SH-SY5Y (cell line): ENCODE measurements at regions not wholly inside any gene's neighbourhood (a gene's known extent, or its start where the extent isn't known, plus 50 kb on each side); places are given as distances from the start of the nearest gene placed in this dataset.

Experiments used
- GATA2 ChIP-seq: IDR thresholded peaks from 2 replicates; pipeline ENCODE4 v1.6.1; 2011; ENCODE audit warnings: mild to moderate bottlenecking, low read depth, low read length
- GATA3 ChIP-seq: IDR thresholded peaks from 2 replicates; pipeline ENCODE4 v1.6.1; 2011; ENCODE audit warnings: low read depth, mild to moderate bottlenecking, low read length, moderate library complexity

GRCh38 chr9:2466703-2467102 lies 154.9 kb upstream of the VLDLR start:
- TF ChIP-seq GATA2 = no peak
- no peak for TF ChIP-seq GATA3
